Transverse colon (tissue), 4 donors: ENCODE measurements at regions not wholly inside any gene's neighbourhood (a gene's known extent, or its start where the extent isn't known, plus 50 kb on each side); places are given as distances from the start of the nearest gene placed in this dataset.

Source experiments
- CTCF ChIP-seq, 5 experiments: fragments of 200-600 bp in 3 of 5; fragments of 450-650 bp in 2 of 5; sonication (generic) in 3 of 5; IDR thresholded peaks; 1 replicate in 2 of 5; 2 replicates in 3 of 5; pipeline ENCODE4 v1.5.1; 2016 to 2017; ENCODE audit warnings: antibody characterized with exemption in 5 of 5, inconsistent platforms in 3 of 5, mild to moderate bottlenecking in 2 of 5, moderate library complexity in 1 of 5
- EP300 ChIP-seq: sonication (generic); formaldehyde crosslinking; IDR thresholded peaks from one replicate; pipeline ENCODE4 v1.6.1; 2017; ENCODE audit warnings: antibody characterized with exemption, low read depth
- POLR2A ChIP-seq: fragments of 450-650 bp; IDR thresholded peaks from one replicate; pipeline ENCODE4 v1.6.1; 2016; ENCODE audit warnings: antibody characterized with exemption, mild to moderate bottlenecking, moderate library complexity
- POLR2AphosphoS5 ChIP-seq, 3 donors: sonication (generic); formaldehyde crosslinking; IDR thresholded peaks; one replicate each; pipeline ENCODE4 v1.6.1; 2016; ENCODE audit warnings: antibody characterized with exemption in 3 of 3

- TF ChIP-seq CTCF (IDR thresholded peaks at IDR 0.05), result no peak
- TF ChIP-seq POLR2A, result no peak
- no peak for TF ChIP-seq POLR2AphosphoS5 (IDR thresholded peaks at IDR 0.05)
- TF ChIP-seq EP300, result no peak
These were observed 159.2 kb upstream of the LINGO1 start for GRCh38 chr15:77791941-77792340.
